Ascending aorta (tissue), 2 donors: ENCODE measurements at regions not wholly inside any gene's neighbourhood (a gene's known extent, or its start where the extent isn't known, plus 50 kb on each side); places are given as distances from the start of the nearest gene placed in this dataset.

Source experiments
- DNase-seq, 2 donors: peaks; one replicate each; pipeline ENCODE4 v3.0.0-alpha.2; 2019; ENCODE audit warnings: low spot score in 2 of 2
- H3K27ac ChIP-seq, 2 donors: fragments of 200-600 bp; sonication (generic); one replicate each; pipeline ENCODE4 v1.5.1; 2016 to 2017; ENCODE audit warnings: mild to moderate bottlenecking in 1 of 2
- H3K27me3 ChIP-seq: fragments of 200-600 bp; sonication (generic); one replicate; pipeline ENCODE4 v1.5.1; 2017
- H3K36me3 ChIP-seq, 2 donors: fragments of 200-600 bp; sonication (generic); one replicate each; pipeline ENCODE4 v1.5.1; 2016
- H3K4me1 ChIP-seq, 2 donors: fragments of 200-600 bp; sonication (generic); one replicate each; pipeline ENCODE4 v1.5.1; 2016 to 2017; ENCODE audit warnings: mild to moderate bottlenecking in 1 of 2
- H3K4me3 ChIP-seq, 2 donors: fragments of 200-600 bp; sonication (generic); one replicate each; pipeline ENCODE4 v1.5.1; 2016 to 2017; ENCODE audit warnings: mild to moderate bottlenecking in 1 of 2
- H3K9me3 ChIP-seq, 2 donors: fragments of 200-600 bp; sonication (generic); one replicate each; pipeline ENCODE4 v1.5.1; 2016
- intact Hi-C: fragments of 100-400 bp; cut with DNase I; formaldehyde crosslinking; loops from one replicate; pipeline ENCODE4 v1.15.1; 2023
- TF ChIP-seq, protein P1 (sequence below), 3 experiments: fragments of 200-600 bp in 2 of 3; fragments of 450-650 bp in 1 of 3; sonication (generic) in 2 of 3; IDR thresholded peaks; one replicate each; pipeline ENCODE4 v1.5.1; 2016 to 2019; ENCODE audit warnings: antibody characterized with exemption in 3 of 3, mild to moderate bottlenecking in 1 of 3, moderate library complexity in 1 of 3

DNA sequence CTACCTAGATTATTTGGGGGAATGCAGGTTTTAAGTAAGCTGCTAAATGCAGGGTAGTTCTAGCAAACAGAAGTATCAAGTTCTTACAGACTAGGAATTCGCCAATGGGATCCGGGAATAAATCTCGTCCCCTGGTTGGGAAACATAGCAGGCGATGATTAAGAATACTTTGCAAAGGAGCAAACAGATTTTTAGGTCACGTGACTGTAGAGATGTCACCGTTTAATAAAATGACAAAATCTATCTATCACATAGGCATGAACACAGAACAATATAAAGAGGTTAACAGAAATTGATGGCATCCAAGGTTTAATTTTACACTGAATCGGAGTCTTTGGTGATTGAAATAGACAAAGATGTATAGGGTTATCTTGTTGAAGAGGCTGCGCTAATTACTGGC is 664.1 kb downstream of the BCL11A start:
- TF ChIP-seq, protein P1, sequence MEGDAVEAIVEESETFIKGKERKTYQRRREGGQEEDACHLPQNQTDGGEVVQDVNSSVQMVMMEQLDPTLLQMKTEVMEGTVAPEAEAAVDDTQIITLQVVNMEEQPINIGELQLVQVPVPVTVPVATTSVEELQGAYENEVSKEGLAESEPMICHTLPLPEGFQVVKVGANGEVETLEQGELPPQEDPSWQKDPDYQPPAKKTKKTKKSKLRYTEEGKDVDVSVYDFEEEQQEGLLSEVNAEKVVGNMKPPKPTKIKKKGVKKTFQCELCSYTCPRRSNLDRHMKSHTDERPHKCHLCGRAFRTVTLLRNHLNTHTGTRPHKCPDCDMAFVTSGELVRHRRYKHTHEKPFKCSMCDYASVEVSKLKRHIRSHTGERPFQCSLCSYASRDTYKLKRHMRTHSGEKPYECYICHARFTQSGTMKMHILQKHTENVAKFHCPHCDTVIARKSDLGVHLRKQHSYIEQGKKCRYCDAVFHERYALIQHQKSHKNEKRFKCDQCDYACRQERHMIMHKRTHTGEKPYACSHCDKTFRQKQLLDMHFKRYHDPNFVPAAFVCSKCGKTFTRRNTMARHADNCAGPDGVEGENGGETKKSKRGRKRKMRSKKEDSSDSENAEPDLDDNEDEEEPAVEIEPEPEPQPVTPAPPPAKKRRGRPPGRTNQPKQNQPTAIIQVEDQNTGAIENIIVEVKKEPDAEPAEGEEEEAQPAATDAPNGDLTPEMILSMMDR (IDR thresholded peaks at IDR 0.05) = no peak
- H3K36me3 ChIP-seq = no peaks in the 10 kb centered on the region
- DNase-seq = no peak
- H3K4me1 ChIP-seq = no peaks in the 10 kb centered on the region
- H3K27me3 ChIP-seq = no peaks in the 10 kb centered on the region
- H3K4me3 ChIP-seq = no peak overlapping the region
- intact Hi-C loops = no loop called here
- H3K27ac ChIP-seq = no peak overlapping the region
- no peaks in the 10 kb centered on the region for H3K9me3 ChIP-seq

DNA sequence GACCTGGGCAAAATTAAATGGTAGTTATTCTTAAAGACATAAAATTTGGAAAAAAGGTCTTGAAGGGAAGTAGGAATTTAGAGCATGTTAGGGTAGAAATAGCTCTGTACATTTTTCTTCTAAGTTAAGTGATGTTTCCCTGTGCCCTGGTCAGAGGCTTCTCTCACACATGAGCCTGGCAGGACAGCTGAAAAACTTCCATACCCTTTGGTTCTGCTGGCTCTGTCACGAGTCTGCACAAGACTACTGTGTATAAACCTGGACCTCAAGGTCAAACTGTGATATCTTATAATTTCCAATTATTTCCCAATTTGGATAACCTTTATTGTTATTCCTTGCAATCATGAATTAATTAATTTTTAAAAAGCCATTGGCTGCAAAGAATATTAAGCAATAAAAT is 664.7 kb downstream of the BCL11A start:
- intact Hi-C loops = no loop called here
- no peaks in the 10 kb centered on the region for H3K9me3 ChIP-seq
- H3K27me3 ChIP-seq = no peaks in the 10 kb centered on the region
- H3K4me1 ChIP-seq = no peaks in the 10 kb centered on the region
- TF ChIP-seq, protein P1 (IDR thresholded peaks at IDR 0.05) = no peak
- no peaks in the 10 kb centered on the region for H3K36me3 ChIP-seq
- DNase-seq = no peak
- H3K4me3 ChIP-seq = no peak overlapping the region
- no peak overlapping the region for H3K27ac ChIP-seq

DNA sequence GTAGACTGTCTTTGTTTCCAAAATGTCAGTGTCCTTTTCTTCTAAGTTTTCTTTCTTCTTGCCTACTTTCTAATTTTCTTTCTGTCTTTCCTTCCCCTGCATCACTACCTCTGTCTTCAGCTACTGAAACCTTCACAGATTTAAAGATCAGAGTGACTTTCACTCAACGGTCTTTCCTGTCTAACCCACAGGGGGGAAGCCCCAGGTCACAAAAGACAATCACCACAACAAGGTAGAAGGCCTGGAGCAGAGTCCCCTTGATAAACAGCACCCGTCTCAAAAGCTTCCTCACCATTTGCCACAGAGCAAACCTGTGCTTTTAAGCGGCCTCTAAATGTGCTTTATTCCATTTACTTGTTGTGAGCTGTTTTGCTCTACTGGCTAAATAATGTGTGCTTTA is 665.4 kb downstream of the BCL11A start:
- no peaks in the 10 kb centered on the region for H3K9me3 ChIP-seq
- DNase-seq = no peak
- no peak overlapping the region for H3K4me3 ChIP-seq
- H3K36me3 ChIP-seq = no peaks in the 10 kb centered on the region
- TF ChIP-seq, protein P1 (IDR thresholded peaks at IDR 0.05) = no peak
- no peak overlapping the region for H3K27ac ChIP-seq
- no peaks in the 10 kb centered on the region for H3K4me1 ChIP-seq
- intact Hi-C loops = no loop called here
- H3K27me3 ChIP-seq = no peaks in the 10 kb centered on the region

DNA sequence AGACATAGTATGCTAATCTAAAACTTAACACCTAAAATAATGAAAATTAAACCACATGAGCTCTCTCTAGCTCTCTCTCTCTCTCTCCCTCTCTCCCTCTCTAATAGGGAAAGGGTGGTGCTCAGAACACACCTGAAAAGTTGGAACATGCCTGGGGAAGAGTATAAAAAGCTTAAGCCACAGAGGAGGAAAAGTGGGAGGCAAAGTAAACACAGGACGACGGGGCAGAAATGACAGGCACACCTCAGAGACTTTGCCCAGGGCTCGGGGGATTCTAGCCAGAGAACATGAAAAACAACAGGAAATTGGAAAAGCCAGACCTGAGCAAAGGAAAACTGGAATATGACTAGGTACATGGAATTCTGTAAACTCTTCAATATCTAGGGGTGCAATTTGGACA is 666.1 kb downstream of the BCL11A start:
- DNase-seq = no peak
- Histone ChIP-seq H3K36me3 (no peaks in the 10 kb centered on the region), H3K4me3 (no peak overlapping the region), H3K27ac (no peak overlapping the region), H3K9me3 (no peaks in the 10 kb centered on the region), H3K27me3 (no peaks in the 10 kb centered on the region), H3K4me1 (no peaks in the 10 kb centered on the region)
- TF ChIP-seq, protein P1 (IDR thresholded peaks at IDR 0.05) = no peak
- intact Hi-C loops = no loop called here

DNA sequence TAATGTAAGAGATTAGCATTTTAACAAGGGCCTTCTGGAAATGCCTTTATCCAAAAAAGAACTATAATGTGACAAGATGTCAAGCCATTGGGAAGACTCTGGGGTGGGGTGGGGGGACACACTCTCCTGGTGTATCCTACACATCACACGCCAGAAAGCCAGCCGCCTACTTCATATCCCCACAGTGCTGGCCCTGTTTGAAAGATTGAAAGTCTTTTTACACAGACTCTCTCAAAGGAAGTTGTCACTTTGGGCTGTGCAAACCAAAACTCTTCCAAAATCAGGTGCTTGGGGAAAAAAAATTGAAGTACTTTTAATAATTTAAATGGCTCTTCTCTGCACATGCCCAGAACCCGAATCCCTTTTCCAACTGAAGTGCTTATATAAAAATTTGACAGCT is 666.7 kb downstream of the BCL11A start:
- intact Hi-C loops = no loop called here
- TF ChIP-seq, protein P1 (IDR thresholded peaks at IDR 0.05) = no peak

DNA sequence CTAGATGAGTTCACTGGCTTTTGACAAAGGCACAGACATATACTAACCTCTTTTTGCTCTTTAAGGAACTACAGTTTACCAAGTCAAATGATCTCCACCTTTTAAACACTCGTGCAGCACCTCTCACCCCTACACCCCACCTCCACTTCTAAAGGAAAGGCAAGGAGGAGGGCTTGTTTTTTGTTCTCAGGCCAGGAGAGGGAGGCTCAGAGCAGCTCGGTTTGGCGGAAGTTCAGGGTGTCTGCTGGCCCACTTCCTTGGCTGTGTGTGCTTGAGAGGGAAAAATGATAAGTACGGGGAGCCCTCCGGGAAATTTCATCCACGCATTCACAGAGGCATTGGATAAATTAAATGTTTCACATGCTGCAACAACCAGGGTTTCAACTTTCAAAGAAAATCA is 667.9 kb downstream of the BCL11A start:
- no peaks in the 10 kb centered on the region for H3K36me3 ChIP-seq
- no peaks in the 10 kb centered on the region for H3K27me3 ChIP-seq
- H3K27ac ChIP-seq = no peak overlapping the region
- intact Hi-C loops = no loop called here
- no peak overlapping the region for H3K4me3 ChIP-seq
- no peaks in the 10 kb centered on the region for H3K4me1 ChIP-seq
- no peak for DNase-seq
- H3K9me3 ChIP-seq = no peaks in the 10 kb centered on the region
- TF ChIP-seq, protein P1 (IDR thresholded peaks at IDR 0.05) = no peak

More for the DNA sequence above, 666.7 kb downstream of the BCL11A start:
- Histone ChIP-seq H3K4me1 (no peaks in the 10 kb centered on the region), H3K36me3 (no peaks in the 10 kb centered on the region), H3K27ac (no peak overlapping the region), H3K9me3 (no peaks in the 10 kb centered on the region), H3K4me3 (no peak overlapping the region), H3K27me3 (no peaks in the 10 kb centered on the region)
- no peak for DNase-seq
